ENCODE measurements at regions not wholly inside any gene's neighbourhood (a gene's known extent, or its start where the extent isn't known, plus 50 kb on each side); places are given as distances from the start of the nearest gene placed in this dataset.

- TF ChIP-seq ARNTL (CRISPR knock-in tag; IDR thresholded peaks at IDR 0.05; ENCODE audit: borderline replicate concordance, low read depth) (no peak), BACH2 (CRISPR knock-in tag; IDR thresholded peaks at IDR 0.05; ENCODE audit: borderline replicate concordance) (no peak), ZC3H10 (CRISPR knock-in tag; IDR thresholded peaks at IDR 0.05) (no peak), TCF4 (CRISPR knock-in tag; IDR thresholded peaks at IDR 0.05; ENCODE audit: borderline replicate concordance) (no peak), ZFP30 (CRISPR knock-in tag; IDR thresholded peaks at IDR 0.05) (no peak)
- no peak for ATAC-seq
Observed at GRCh38 chr15:95608371-95608770, 722.1 kb upstream of the NR2F2 start.

GRCh38 chr15:95609096-95609495 lies 721.4 kb upstream of the NR2F2 start:
- TF ChIP-seq ZNF70 (CRISPR knock-in tag; IDR thresholded peaks at IDR 0.05) (no peak), OSR1 (CRISPR knock-in tag; IDR thresholded peaks at IDR 0.05) (no peak), TCF4 (CRISPR knock-in tag; IDR thresholded peaks at IDR 0.05; ENCODE audit: borderline replicate concordance) (no peak), ZFP30 (CRISPR knock-in tag; IDR thresholded peaks at IDR 0.05) (no peak), ZFP3 (CRISPR knock-in tag; IDR thresholded peaks at IDR 0.05) (no peak), ARNTL (CRISPR knock-in tag; IDR thresholded peaks at IDR 0.05; ENCODE audit: borderline replicate concordance, low read depth) (no peak), ZNF8 (CRISPR knock-in tag; IDR thresholded peaks at IDR 0.05) (no peak), CREB5 (CRISPR knock-in tag; IDR thresholded peaks at IDR 0.05; ENCODE audit: low read depth) (no peak), ESRRG (CRISPR knock-in tag; IDR thresholded peaks at IDR 0.05) (no peak), CSDC2 (CRISPR knock-in tag; IDR thresholded peaks at IDR 0.05) (no peak), TSHZ2 (CRISPR knock-in tag; IDR thresholded peaks at IDR 0.05) (no peak), POU6F1 (CRISPR knock-in tag; IDR thresholded peaks at IDR 0.05; ENCODE audit: borderline replicate concordance, low read depth) (no peak), GLIS3 (CRISPR knock-in tag; IDR thresholded peaks at IDR 0.05) (no peak), RARB (CRISPR knock-in tag; IDR thresholded peaks at IDR 0.05) (no peak), PATZ1 (CRISPR knock-in tag; IDR thresholded peaks at IDR 0.05; ENCODE audit: borderline replicate concordance) (no peak), ZC3H10 (CRISPR knock-in tag; IDR thresholded peaks at IDR 0.05) (no peak)
- ATAC-seq: no peak

- no peak for TF ChIP-seq ESRRG (CRISPR knock-in tag; IDR thresholded peaks at IDR 0.05)
- no peak for TF ChIP-seq TSHZ2 (CRISPR knock-in tag; IDR thresholded peaks at IDR 0.05)
- TF ChIP-seq OSR1 (CRISPR knock-in tag; IDR thresholded peaks at IDR 0.05): no peak
- no peak for TF ChIP-seq PPARA (CRISPR knock-in tag; IDR thresholded peaks at IDR 0.05; ENCODE audit: borderline replicate concordance)
- TF ChIP-seq ISL1 (CRISPR knock-in tag; IDR thresholded peaks at IDR 0.05): no peak
- TF ChIP-seq CSRNP3 (CRISPR knock-in tag; IDR thresholded peaks at IDR 0.05): no peak
- no peak for TF ChIP-seq GLIS3 (CRISPR knock-in tag; IDR thresholded peaks at IDR 0.05)
- no peak for TF ChIP-seq ZNF565 (CRISPR knock-in tag; conservative IDR thresholded peaks at IDR 0.05; ENCODE audit: low read depth)
- TF ChIP-seq ARNTL (CRISPR knock-in tag; IDR thresholded peaks at IDR 0.05; ENCODE audit: borderline replicate concordance, low read depth): no peak
- TF ChIP-seq ZFP3 (CRISPR knock-in tag; IDR thresholded peaks at IDR 0.05): no peak
- TF ChIP-seq CSDC2 (CRISPR knock-in tag; IDR thresholded peaks at IDR 0.05): no peak
- TF ChIP-seq TCF4 (CRISPR knock-in tag; IDR thresholded peaks at IDR 0.05; ENCODE audit: borderline replicate concordance): no peak
- no peak for TF ChIP-seq ZC3H10 (CRISPR knock-in tag; IDR thresholded peaks at IDR 0.05)
- no peak for TF ChIP-seq TOX (CRISPR knock-in tag; IDR thresholded peaks at IDR 0.05; ENCODE audit: borderline replicate concordance)
- TF ChIP-seq ZFP30 (CRISPR knock-in tag; IDR thresholded peaks at IDR 0.05): no peak
- TF ChIP-seq RARB (CRISPR knock-in tag; IDR thresholded peaks at IDR 0.05): no peak
- no peak for TF ChIP-seq PATZ1 (CRISPR knock-in tag; IDR thresholded peaks at IDR 0.05; ENCODE audit: borderline replicate concordance)
- TF ChIP-seq BACH2 (CRISPR knock-in tag; IDR thresholded peaks at IDR 0.05; ENCODE audit: borderline replicate concordance): no peak
- ATAC-seq: no peak
Observed at GRCh38 chr15:95610945-95611344, 719.6 kb upstream of the NR2F2 start.

Measured in SK-N-SH treated with all-trans-retinoic acid at 6 μM for 48 hours (cell line).